ENCODE measurements at regions not wholly inside any gene's neighbourhood (a gene's known extent, or its start where the extent isn't known, plus 50 kb on each side); places are given as distances from the start of the nearest gene placed in this dataset.

DNA sequence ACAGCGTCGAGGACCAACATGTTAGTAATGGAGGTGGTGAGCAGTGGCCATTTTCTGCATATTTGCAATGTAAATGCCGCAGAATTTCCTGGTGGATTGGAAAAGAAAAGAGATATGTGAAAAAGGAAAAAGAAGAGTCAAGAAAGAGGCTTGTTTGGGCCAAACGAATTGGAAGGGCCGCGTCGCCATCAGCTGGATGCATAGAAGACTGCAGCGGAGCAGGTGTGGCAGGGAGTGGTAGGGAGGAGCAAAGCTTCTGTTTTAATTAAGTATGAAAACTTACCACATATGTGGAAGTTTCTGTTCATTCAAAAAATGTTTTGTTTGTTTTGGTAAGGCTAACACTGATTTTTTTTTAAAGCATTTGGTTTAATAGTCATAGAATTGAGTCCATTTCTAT lies 690.7 kb downstream of the NCAM2 start:
- intact Hi-C loops (cut with micrococcal nuclease), result no loop called here
- TF ChIP-seq, protein P1, sequence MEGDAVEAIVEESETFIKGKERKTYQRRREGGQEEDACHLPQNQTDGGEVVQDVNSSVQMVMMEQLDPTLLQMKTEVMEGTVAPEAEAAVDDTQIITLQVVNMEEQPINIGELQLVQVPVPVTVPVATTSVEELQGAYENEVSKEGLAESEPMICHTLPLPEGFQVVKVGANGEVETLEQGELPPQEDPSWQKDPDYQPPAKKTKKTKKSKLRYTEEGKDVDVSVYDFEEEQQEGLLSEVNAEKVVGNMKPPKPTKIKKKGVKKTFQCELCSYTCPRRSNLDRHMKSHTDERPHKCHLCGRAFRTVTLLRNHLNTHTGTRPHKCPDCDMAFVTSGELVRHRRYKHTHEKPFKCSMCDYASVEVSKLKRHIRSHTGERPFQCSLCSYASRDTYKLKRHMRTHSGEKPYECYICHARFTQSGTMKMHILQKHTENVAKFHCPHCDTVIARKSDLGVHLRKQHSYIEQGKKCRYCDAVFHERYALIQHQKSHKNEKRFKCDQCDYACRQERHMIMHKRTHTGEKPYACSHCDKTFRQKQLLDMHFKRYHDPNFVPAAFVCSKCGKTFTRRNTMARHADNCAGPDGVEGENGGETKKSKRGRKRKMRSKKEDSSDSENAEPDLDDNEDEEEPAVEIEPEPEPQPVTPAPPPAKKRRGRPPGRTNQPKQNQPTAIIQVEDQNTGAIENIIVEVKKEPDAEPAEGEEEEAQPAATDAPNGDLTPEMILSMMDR (IDR thresholded peaks at IDR 0.05), result no peak
- H3K4me1 Mint-ChIP-seq, result no peaks in the 10 kb centered on the region
- no peaks in the 10 kb centered on the region for H3K4me1 ChIP-seq (ENCODE audit: control insufficient read depth, insufficient read depth, low read length)
- no peak overlapping the region for H3K27ac ChIP-seq (ENCODE audit: low read length)
- H3K27me3 Mint-ChIP-seq (ENCODE audit: low read depth in 2 of 2), result no peaks in the 10 kb centered on the region
- no peak overlapping the region for H3K4me3 Mint-ChIP-seq
- peaks cover 12 to 15% of the 10 kb centered on the region in 2 donors for H3K9me3 Mint-ChIP-seq
- no peaks in the 10 kb centered on the region for H3K36me3 Mint-ChIP-seq
- H3K4me3 ChIP-seq (ENCODE audit: low read length), result no peak overlapping the region
- H3K9me3 ChIP-seq (ENCODE audit: control insufficient read depth, insufficient read depth, low read length), result no peaks in the 10 kb centered on the region
- no peak for DNase-seq
- no peaks in the 10 kb centered on the region for H3K27me3 ChIP-seq (ENCODE audit: control insufficient read depth, insufficient read depth, low read length)
- no peak for ATAC-seq
- no peaks in the 10 kb centered on the region for H3K36me3 ChIP-seq (ENCODE audit: control insufficient read depth, insufficient read depth, low read length)
- no peak overlapping the region for H3K27ac Mint-ChIP-seq
- WGBS (ENCODE audit: insufficient coverage), result 64% methylated on average over 8 of the region's 8 CpGs

DNA sequence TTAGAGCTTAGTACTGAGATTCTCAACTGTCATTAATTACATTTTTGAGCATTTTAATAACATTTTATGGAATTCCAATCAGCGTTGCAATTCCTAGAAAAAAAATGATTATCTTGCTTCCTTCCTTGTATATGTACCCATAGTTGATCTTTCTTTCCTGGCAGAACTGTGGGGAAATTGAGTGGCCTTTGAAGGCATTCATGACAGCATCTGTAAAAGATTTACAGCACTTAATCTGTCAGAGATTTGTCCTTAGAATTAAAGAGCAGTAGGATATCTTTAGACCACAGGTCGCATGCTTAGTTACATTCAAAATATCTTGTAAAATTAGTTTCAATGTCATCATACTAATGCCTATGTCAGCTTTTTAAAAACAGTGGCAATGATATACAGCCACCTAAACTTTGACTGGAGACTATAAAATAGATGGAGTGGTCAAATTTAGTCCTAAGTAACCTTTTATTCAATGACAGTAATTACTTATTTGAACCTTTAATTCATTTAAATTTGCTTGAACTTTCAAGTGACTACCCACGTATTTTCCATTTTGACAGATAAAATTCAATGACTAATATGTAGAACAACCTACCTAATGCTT lies 692.0 kb downstream of the NCAM2 start:
- H3K4me3 ChIP-seq (ENCODE audit: low read length), result no peak overlapping the region
- Mint-ChIP-seq H3K4me3 (no peak overlapping the region), H3K27ac (no peak overlapping the region), H3K9me3 (peaks cover 11 to 12% of the 10 kb centered on the region in 2 donors), H3K4me1 (no peaks in the 10 kb centered on the region), H3K36me3 (no peaks in the 10 kb centered on the region), H3K27me3 (ENCODE audit: low read depth in 2 of 2) (no peaks in the 10 kb centered on the region)
- no peaks in the 10 kb centered on the region for H3K4me1 ChIP-seq (ENCODE audit: control insufficient read depth, insufficient read depth, low read length)
- intact Hi-C loops (cut with micrococcal nuclease), result no loop called here
- no peaks in the 10 kb centered on the region for H3K27me3 ChIP-seq (ENCODE audit: control insufficient read depth, insufficient read depth, low read length)
- no peaks in the 10 kb centered on the region for H3K9me3 ChIP-seq (ENCODE audit: control insufficient read depth, insufficient read depth, low read length)
- TF ChIP-seq, protein P1 (IDR thresholded peaks at IDR 0.05), result no peak
- WGBS (ENCODE audit: insufficient coverage), result no CpG with 5 or more reads among the region's 3 CpGs
- H3K27ac ChIP-seq (ENCODE audit: low read length), result no peak overlapping the region
- ATAC-seq (no peak), DNase-seq (no peak)
- H3K36me3 ChIP-seq (ENCODE audit: control insufficient read depth, insufficient read depth, low read length), result no peaks in the 10 kb centered on the region

DNA sequence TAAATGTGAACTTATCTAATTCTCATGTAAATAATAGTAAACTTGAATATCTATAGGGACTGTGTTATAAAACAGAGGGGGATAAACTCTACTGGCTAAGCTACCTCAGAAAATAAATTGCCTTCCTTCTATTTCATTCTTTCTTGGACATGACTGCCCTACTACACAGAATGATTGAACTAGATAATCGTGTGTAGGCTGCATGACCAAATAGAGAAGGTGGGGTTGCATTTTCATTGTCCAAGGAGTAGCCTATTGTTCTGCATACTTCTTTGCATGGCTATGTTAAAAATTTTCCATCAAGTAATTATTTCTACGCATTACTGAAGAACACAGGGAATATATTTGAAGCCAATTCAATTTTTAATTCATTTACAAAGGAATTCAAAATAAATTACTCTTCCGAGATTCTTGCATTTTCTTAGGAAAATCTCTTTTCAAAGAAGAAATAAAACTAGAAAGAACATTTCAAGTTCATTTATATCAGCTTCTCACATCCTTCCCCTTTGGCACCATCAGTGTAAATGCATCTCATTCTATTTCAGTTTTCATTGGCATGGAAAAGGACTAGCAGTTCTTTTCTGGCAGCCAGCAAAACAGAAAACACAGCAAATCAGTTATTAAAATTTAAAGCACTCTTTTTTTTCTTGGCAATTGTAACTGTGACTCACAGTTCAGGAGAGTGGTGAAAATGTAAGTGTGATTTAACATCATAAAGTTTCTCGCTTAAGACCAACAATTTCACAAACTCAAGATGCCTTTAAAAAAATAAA lies 714.7 kb downstream of the NCAM2 start:
- peaks cover 11 to 18% of the 10 kb centered on the region in 2 donors for H3K9me3 Mint-ChIP-seq
- intact Hi-C loops (cut with micrococcal nuclease), result no loop called here
- 70% methylated on average over 3 of the region's 4 CpGs for WGBS (ENCODE audit: insufficient coverage)
- no peaks in the 10 kb centered on the region for H3K36me3 Mint-ChIP-seq
- no peaks in the 10 kb centered on the region for H3K27me3 ChIP-seq (ENCODE audit: control insufficient read depth, insufficient read depth, low read length)
- no peaks in the 10 kb centered on the region for H3K4me1 ChIP-seq (ENCODE audit: control insufficient read depth, insufficient read depth, low read length)
- H3K27ac ChIP-seq (ENCODE audit: low read length), result no peak overlapping the region
- DNase-seq (no peak), ATAC-seq (no peak)
- TF ChIP-seq, protein P1 (IDR thresholded peaks at IDR 0.05), result no peak
- no peak overlapping the region for H3K4me3 Mint-ChIP-seq
- H3K36me3 ChIP-seq (ENCODE audit: control insufficient read depth, insufficient read depth, low read length), result no peaks in the 10 kb centered on the region
- peaks cover 3% of the 10 kb centered on the region for H3K9me3 ChIP-seq (ENCODE audit: control insufficient read depth, insufficient read depth, low read length)
- no peaks in the 10 kb centered on the region for H3K4me1 Mint-ChIP-seq
- H3K27ac Mint-ChIP-seq, result no peak overlapping the region
- H3K4me3 ChIP-seq (ENCODE audit: low read length), result no peak overlapping the region
- H3K27me3 Mint-ChIP-seq (ENCODE audit: low read depth in 2 of 2), result no peaks in the 10 kb centered on the region

Measured in natural killer cell (primary cell).